Liver (tissue), 3 donors: ENCODE measurements at regions not wholly inside any gene's neighbourhood (a gene's known extent, or its start where the extent isn't known, plus 50 kb on each side); places are given as distances from the start of the nearest gene placed in this dataset.

Experiments used
- ATF3 ChIP-seq: IDR thresholded peaks from 2 replicates; pipeline ENCODE4 v1.6.1; 2016; ENCODE audit warnings: antibody characterized with exemption
- CTCF ChIP-seq: fragments of 150-350 bp; IDR thresholded peaks from 2 replicates; pipeline ENCODE4 v1.5.1; 2017; ENCODE audit warnings: improper control_type of control experiment, low read depth, low read length; ENCODE audit not compliant: missing input control
- FOXA2 ChIP-seq: IDR thresholded peaks from 2 replicates; pipeline ENCODE4 v1.6.1; 2016; ENCODE audit warnings: antibody characterized with exemption
- GABPA ChIP-seq, 2 donors: IDR thresholded peaks in 1 of 2; conservative IDR thresholded peaks in 1 of 2; 2 replicates each; pipeline ENCODE4 v1.6.1; 2016; ENCODE audit warnings: antibody characterized with exemption in 2 of 2, mild to moderate bottlenecking in 1 of 2, moderate library complexity in 1 of 2
- HNF4A ChIP-seq, 2 donors: conservative IDR thresholded peaks; 2 replicates each; pipeline ENCODE4 v1.6.1; 2016; ENCODE audit warnings: antibody characterized with exemption in 2 of 2, mild to moderate bottlenecking in 2 of 2
- JUND ChIP-seq, 2 donors: IDR thresholded peaks; 2 replicates each; pipeline ENCODE4 v1.6.1; 2016; ENCODE audit warnings: antibody characterized with exemption in 2 of 2
- MAX ChIP-seq: IDR thresholded peaks from 2 replicates; pipeline ENCODE4 v1.6.1; 2016; ENCODE audit warnings: antibody characterized with exemption
- RAD21 ChIP-seq, 2 donors: IDR thresholded peaks; 2 replicates each; pipeline ENCODE4 v1.6.1; 2016; ENCODE audit warnings: antibody characterized with exemption in 2 of 2, mild to moderate bottlenecking in 2 of 2
- REST ChIP-seq: IDR thresholded peaks from 2 replicates; pipeline ENCODE4 v1.6.1; 2016; ENCODE audit warnings: antibody characterized with exemption, mild to moderate bottlenecking
- RXRA ChIP-seq, 2 donors: IDR thresholded peaks; 2 replicates each; pipeline ENCODE4 v1.6.1; 2017 to 2018; ENCODE audit warnings: antibody characterized with exemption in 2 of 2, mild to moderate bottlenecking in 1 of 2
- SP1 ChIP-seq: IDR thresholded peaks from 2 replicates; pipeline ENCODE4 v1.6.1; 2018; ENCODE audit warnings: antibody characterized with exemption, mild to moderate bottlenecking
- TAF1 ChIP-seq: conservative IDR thresholded peaks from 2 replicates; pipeline ENCODE4 v1.6.1; 2016; ENCODE audit warnings: antibody characterized with exemption, mild to moderate bottlenecking
- YY1 ChIP-seq: IDR thresholded peaks from 2 replicates; pipeline ENCODE4 v1.6.1; 2016; ENCODE audit warnings: antibody characterized with exemption, mild to moderate bottlenecking
- ZBTB33 ChIP-seq: IDR thresholded peaks from 2 replicates; pipeline ENCODE4 v1.6.1; 2016; ENCODE audit warnings: antibody characterized with exemption
- donor health status: healthy.
- donor health status: healthy.

GRCh38 chr2:5021136-5021535 lies 671.0 kb upstream of the SOX11 start:
- TF ChIP-seq JUND (IDR thresholded peaks at IDR 0.05) = no peak
- TF ChIP-seq CTCF = no peak
- TF ChIP-seq ATF3 = no peak
- TF ChIP-seq MAX = no peak
- TF ChIP-seq SP1 = no peak
- TF ChIP-seq HNF4A (conservative IDR thresholded peaks at IDR 0.05) = no peak
- TF ChIP-seq REST = no peak
- TF ChIP-seq ZBTB33 = no peak
- TF ChIP-seq YY1 = no peak
- TF ChIP-seq RAD21 (IDR thresholded peaks at IDR 0.05) = no peak
- no peak for TF ChIP-seq TAF1
- no peak for TF ChIP-seq GABPA (IDR thresholded peaks at IDR 0.05 in 1 of 2, conservative IDR thresholded peaks at IDR 0.05 in 1 of 2)
- TF ChIP-seq FOXA2 = no peak
- no peak for TF ChIP-seq RXRA (IDR thresholded peaks at IDR 0.05)
